CD4-positive, alpha-beta T cell treated with Interleukin-15 for 1 hour (primary cell): ENCODE measurements at regions not wholly inside any gene's neighbourhood (a gene's known extent, or its start where the extent isn't known, plus 50 kb on each side); places are given as distances from the start of the nearest gene placed in this dataset.
"Not testable (repeated sequence)": the region's sequence is repeated elsewhere in the genome, so short reads cannot be mapped to it uniquely, and the experiment has no call there.

Source experiments
- DNase-seq: peaks from one replicate; pipeline ENCODE4 v3.0.0-alpha.2; 2020

GRCh38 chr13:62250501-62251201 is 835.0 kb upstream of the PCDH20 start:
- DNase-seq = no peak

GRCh38 chr13:62246581-62246980 is 830.9 kb upstream of the PCDH20 start:
- no peak for DNase-seq

GRCh38 chr13:62243106-62243505 is 827.5 kb upstream of the PCDH20 start:
- no peak for DNase-seq

GRCh38 chr13:62234780-62235440 is 819.3 kb upstream of the PCDH20 start:
- DNase-seq = no peak

GRCh38 chr13:62210951-62211350 is 795.3 kb upstream of the PCDH20 start:
- DNase-seq = no peak

GRCh38 chr13:62209529-62209928 is 793.9 kb upstream of the PCDH20 start:
- no peak for DNase-seq

- DNase-seq = no peak
Measured at GRCh38 chr13:62207388-62207787, 791.7 kb upstream of the PCDH20 start.

GRCh38 chr13:62206165-62206564 is 790.5 kb upstream of the PCDH20 start:
- no peak for DNase-seq

GRCh38 chr13:62205273-62205672 is 789.6 kb upstream of the PCDH20 start:
- DNase-seq = no peak

- DNase-seq = no peak
Measured at GRCh38 chr13:62194371-62194770, 778.7 kb upstream of the PCDH20 start.

- DNase-seq = no peak
Measured at GRCh38 chr13:62193919-62194318, 778.3 kb upstream of the PCDH20 start.

- DNase-seq = no peak
Measured at GRCh38 chr13:62185631-62186255, 770.1 kb upstream of the PCDH20 start.

GRCh38 chr13:62176051-62176450 is 760.4 kb upstream of the PCDH20 start:
- no peak for DNase-seq

- DNase-seq = no peak
Measured at GRCh38 chr13:62173958-62174357, 758.3 kb upstream of the PCDH20 start.

- DNase-seq = no peak
Measured at GRCh38 chr13:62171697-62172096, 756.0 kb upstream of the PCDH20 start.

- DNase-seq = no peak
Measured at GRCh38 chr13:62168891-62169290, 753.2 kb upstream of the PCDH20 start.

GRCh38 chr13:62167650-62168172 is 752.1 kb upstream of the PCDH20 start:
- no peak for DNase-seq

- DNase-seq = no peak
Measured at GRCh38 chr13:62162860-62163259, 747.2 kb upstream of the PCDH20 start.

GRCh38 chr13:62158520-62158919 is 742.9 kb upstream of the PCDH20 start:
- no peak for DNase-seq

GRCh38 chr13:62151724-62152123 is 736.1 kb upstream of the PCDH20 start:
- not testable (repeated sequence) for DNase-seq

GRCh38 chr13:62142048-62142447 is 726.4 kb upstream of the PCDH20 start:
- DNase-seq = no peak

- DNase-seq = no peak
Measured at GRCh38 chr13:62139597-62139996, 723.9 kb upstream of the PCDH20 start.

GRCh38 chr13:62137629-62138405 is 722.2 kb upstream of the PCDH20 start:
- no peak for DNase-seq
